MCF 10A (cell line): ENCODE measurements at regions not wholly inside any gene's neighbourhood (a gene's known extent, or its start where the extent isn't known, plus 50 kb on each side); places are given as distances from the start of the nearest gene placed in this dataset.
"Not testable (repeated sequence)": the region's sequence is repeated elsewhere in the genome, so short reads cannot be mapped to it uniquely, and the experiment has no call there.

Experiments
- BruUV-seq: library from RNA; stranded (reverse); fragments of 400-500 nt; replicated peaks from 2 replicates; lab custom pipeline; 2021; lab: Mats Ljungman, UMichigan
- CTCF ChIA-PET: fragments of 300-600 bp; sonication (Branson Sonifier 250); formaldehyde crosslinking; extraction: SDS; loops from one replicate; lab custom pipeline; 2021; ENCODE audit warnings: antibody characterized with exemption, inconsistent platforms; lab: Yijun Ruan, JAX
- POLR2A ChIA-PET: fragments of 300-600, 350-650 bp; sonication (Branson Sonifier 250); formaldehyde crosslinking; extraction: SDS; loops from one replicate; lab custom pipeline; 2020; ENCODE audit warnings: antibody characterized with exemption, inconsistent platforms; lab: Yijun Ruan, JAX
- DNase-seq: peaks from one replicate; pipeline ENCODE4 v3.0.0-alpha.2; 2018; ENCODE audit not compliant: unreplicated experiment
- H3K27ac Mint-ChIP-seq: one replicate; pipeline ENCODE4 v1.8.0; 2022; ENCODE audit warnings: mild to moderate bottlenecking, low read depth, mixed read lengths; ENCODE audit not compliant: unreplicated experiment
- H3K27me3 Mint-ChIP-seq: one replicate; pipeline ENCODE4 v1.8.0; 2022; ENCODE audit warnings: mixed read lengths; ENCODE audit not compliant: insufficient read depth, unreplicated experiment
- H3K36me3 Mint-ChIP-seq: one replicate; pipeline ENCODE4 v1.8.0; 2022; ENCODE audit warnings: mild to moderate bottlenecking, moderate library complexity, mixed read lengths; ENCODE audit not compliant: insufficient read depth, unreplicated experiment
- H3K4me1 Mint-ChIP-seq: one replicate; pipeline ENCODE4 v1.8.0; 2022; ENCODE audit warnings: mixed read lengths; ENCODE audit not compliant: insufficient read depth, unreplicated experiment
- H3K4me3 Mint-ChIP-seq: one replicate; pipeline ENCODE4 v1.8.0; 2022; ENCODE audit warnings: mild to moderate bottlenecking, moderate library complexity, mixed read lengths; ENCODE audit not compliant: unreplicated experiment
- H3K9me3 Mint-ChIP-seq: one replicate; pipeline ENCODE4 v1.8.0; 2022; ENCODE audit warnings: mixed read lengths; ENCODE audit not compliant: unreplicated experiment
- intact Hi-C: fragments of 100-400 bp; cut with micrococcal nuclease; formaldehyde crosslinking; loops from 2 replicates; pipeline ENCODE4 v1.14.1; 2022
- TF ChIP-seq, protein P1 (sequence below): fragments of 200-600 bp; IDR thresholded peaks from one replicate; pipeline ENCODE4 v1.8.0; 2022; ENCODE audit warnings: antibody characterized with exemption, mild to moderate bottlenecking; ENCODE audit not compliant: unreplicated experiment

- TF ChIP-seq, protein P1, sequence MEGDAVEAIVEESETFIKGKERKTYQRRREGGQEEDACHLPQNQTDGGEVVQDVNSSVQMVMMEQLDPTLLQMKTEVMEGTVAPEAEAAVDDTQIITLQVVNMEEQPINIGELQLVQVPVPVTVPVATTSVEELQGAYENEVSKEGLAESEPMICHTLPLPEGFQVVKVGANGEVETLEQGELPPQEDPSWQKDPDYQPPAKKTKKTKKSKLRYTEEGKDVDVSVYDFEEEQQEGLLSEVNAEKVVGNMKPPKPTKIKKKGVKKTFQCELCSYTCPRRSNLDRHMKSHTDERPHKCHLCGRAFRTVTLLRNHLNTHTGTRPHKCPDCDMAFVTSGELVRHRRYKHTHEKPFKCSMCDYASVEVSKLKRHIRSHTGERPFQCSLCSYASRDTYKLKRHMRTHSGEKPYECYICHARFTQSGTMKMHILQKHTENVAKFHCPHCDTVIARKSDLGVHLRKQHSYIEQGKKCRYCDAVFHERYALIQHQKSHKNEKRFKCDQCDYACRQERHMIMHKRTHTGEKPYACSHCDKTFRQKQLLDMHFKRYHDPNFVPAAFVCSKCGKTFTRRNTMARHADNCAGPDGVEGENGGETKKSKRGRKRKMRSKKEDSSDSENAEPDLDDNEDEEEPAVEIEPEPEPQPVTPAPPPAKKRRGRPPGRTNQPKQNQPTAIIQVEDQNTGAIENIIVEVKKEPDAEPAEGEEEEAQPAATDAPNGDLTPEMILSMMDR: no peak
- H3K36me3 Mint-ChIP-seq: no peaks in the 10 kb centered on the region
- no peak overlapping the region for H3K4me3 Mint-ChIP-seq
- H3K27me3 Mint-ChIP-seq: no peaks in the 10 kb centered on the region
- ChIA-PET POLR2A (no interaction called here), CTCF (no interaction called here)
- intact Hi-C loops: no loop called here
- no peaks in the 10 kb centered on the region for H3K4me1 Mint-ChIP-seq
- H3K9me3 Mint-ChIP-seq: peaks cover 33% of the 10 kb centered on the region
- BruUV-seq: no TSS peak
- DNase-seq: no peak
- H3K27ac Mint-ChIP-seq: no peak overlapping the region
Measured at GRCh38 chr12:5335069-5335468, 96.8 kb upstream of the NTF3 start.

- CTCF ChIA-PET, H3K27ac Mint-ChIP-seq, POLR2A ChIA-PET: not testable (repeated sequence)
Measured at GRCh38 chr12:5341086-5341485, 90.8 kb upstream of the NTF3 start.

GRCh38 chr12:5343711-5344110, 88.2 kb upstream of the NTF3 start:
- H3K4me1 Mint-ChIP-seq: no peaks in the 10 kb centered on the region
- H3K4me3 Mint-ChIP-seq: no peak overlapping the region
- CTCF ChIA-PET: no interaction called here
- no TSS peak for BruUV-seq
- POLR2A ChIA-PET: no interaction called here
- intact Hi-C loops: no loop called here
- no peaks in the 10 kb centered on the region for H3K27me3 Mint-ChIP-seq
- no peaks in the 10 kb centered on the region for H3K36me3 Mint-ChIP-seq
- peaks cover 43% of the 10 kb centered on the region for H3K9me3 Mint-ChIP-seq
- H3K27ac Mint-ChIP-seq: no peak overlapping the region
- TF ChIP-seq, protein P1: no peak
- DNase-seq: no peak

More at GRCh38 chr12:5341086-5341485, 90.8 kb upstream of the NTF3 start:
- H3K27me3 Mint-ChIP-seq, DNase-seq, H3K4me3 Mint-ChIP-seq, H3K4me1 Mint-ChIP-seq, BruUV-seq, intact Hi-C loops, H3K36me3 Mint-ChIP-seq: not testable (repeated sequence)
- peaks cover 38% of the 10 kb centered on the region for H3K9me3 Mint-ChIP-seq

GRCh38 chr12:5344131-5344530, 87.8 kb upstream of the NTF3 start:
- Mint-ChIP-seq H3K36me3 (no peaks in the 10 kb centered on the region), H3K9me3 (peaks cover 40% of the 10 kb centered on the region), H3K4me3 (no peak overlapping the region), H3K27me3 (no peaks in the 10 kb centered on the region), H3K27ac (no peak overlapping the region), H3K4me1 (no peaks in the 10 kb centered on the region)
- CTCF ChIA-PET: no interaction called here
- POLR2A ChIA-PET: no interaction called here
- DNase-seq: no peak
- TF ChIP-seq, protein P1: no peak
- BruUV-seq: no TSS peak
- intact Hi-C loops: no loop called here

DNA sequence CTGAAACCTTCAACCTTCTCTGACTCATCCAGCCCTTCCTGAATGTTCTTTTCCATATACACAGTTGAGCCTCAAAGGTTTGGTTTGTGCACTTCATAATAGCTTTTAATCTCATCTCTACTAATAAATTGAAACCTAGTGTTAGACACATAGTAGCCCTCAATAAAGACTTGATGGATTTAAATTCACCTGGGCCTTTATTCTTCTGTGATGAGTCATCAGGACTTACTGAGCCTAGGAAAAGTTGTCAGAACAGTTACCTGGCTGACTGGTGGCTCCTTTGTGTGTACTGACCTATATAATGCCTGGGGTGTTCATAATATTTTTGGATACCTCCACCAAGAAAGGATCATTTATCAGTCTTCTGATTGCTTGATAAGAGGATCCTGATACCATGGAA, 86.4 kb upstream of the NTF3 start:
- BruUV-seq: no TSS peak
- intact Hi-C loops: no loop called here
- Mint-ChIP-seq H3K4me1 (no peaks in the 10 kb centered on the region), H3K27ac (no peak overlapping the region), H3K4me3 (no peak overlapping the region), H3K27me3 (no peaks in the 10 kb centered on the region), H3K9me3 (peaks cover 35% of the 10 kb centered on the region), H3K36me3 (no peaks in the 10 kb centered on the region)
- ChIA-PET CTCF (no interaction called here), POLR2A (no interaction called here)
- TF ChIP-seq, protein P1: no peak
- DNase-seq: no peak
